HL-60 (cell line): ENCODE measurements at regions not wholly inside any gene's neighbourhood (a gene's known extent, or its start where the extent isn't known, plus 50 kb on each side); places are given as distances from the start of the nearest gene placed in this dataset.

ENCODE experiments used
- CTCF ChIP-seq: IDR thresholded peaks from one replicate; pipeline ENCODE4 v1.5.1; 2011; ENCODE audit warnings: low read length, control low read depth, inconsistent platforms; ENCODE audit not compliant: insufficient read depth
- POLR2AphosphoS5 ChIP-seq: IDR thresholded peaks from 2 replicates; pipeline ENCODE4 v1.6.1; 2012; ENCODE audit warnings: low read depth
- TF ChIP-seq, protein P1 (sequence below): IDR thresholded peaks from 2 replicates; pipeline ENCODE4 v1.6.1; 2012; ENCODE audit warnings: low read depth; ENCODE audit not compliant: insufficient replicate concordance

DNA sequence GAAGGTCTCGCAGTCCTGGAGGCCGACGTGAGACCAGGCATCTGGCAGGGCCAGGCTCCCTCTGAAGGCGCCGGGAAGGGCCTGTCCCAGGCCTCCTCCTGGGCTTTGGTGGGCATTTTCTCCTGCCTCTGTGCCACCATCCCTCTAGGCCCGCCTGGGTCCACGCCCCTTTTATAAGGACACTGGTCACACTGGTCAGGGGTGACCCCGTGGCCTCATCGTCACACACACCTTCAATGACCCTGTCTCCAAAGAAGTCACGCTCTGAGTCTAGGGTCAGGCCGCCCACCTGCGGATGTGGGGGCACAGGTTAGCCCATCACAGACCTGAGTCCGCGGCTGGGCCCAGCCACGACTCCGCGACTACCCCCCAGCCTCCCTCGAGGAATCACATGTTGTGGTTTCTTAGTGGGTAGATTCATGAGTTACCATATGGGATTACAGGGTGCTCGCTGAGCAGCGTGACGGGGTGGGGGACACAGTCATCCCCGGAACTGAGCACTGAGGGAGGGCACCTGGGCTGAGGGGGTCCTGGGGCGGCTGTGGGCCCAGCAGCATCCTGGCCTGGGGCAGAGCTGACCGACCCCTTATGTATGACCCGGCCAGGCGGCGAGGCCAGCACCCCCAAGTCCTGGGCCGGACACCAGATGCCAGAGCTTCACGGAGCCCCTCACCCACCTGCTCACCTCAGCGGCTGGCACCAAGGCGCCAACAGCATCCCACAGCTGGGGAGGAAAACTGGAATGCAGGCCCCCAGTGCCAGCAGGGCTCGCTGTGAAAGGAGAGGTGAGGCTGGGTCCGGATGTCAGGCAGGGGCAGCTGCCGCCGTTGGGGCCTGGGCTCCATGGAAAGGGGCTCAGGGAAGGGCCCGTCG lies 115.9 kb downstream of the DLL1 start:
- TF ChIP-seq CTCF, result no peak
- TF ChIP-seq, protein P1, sequence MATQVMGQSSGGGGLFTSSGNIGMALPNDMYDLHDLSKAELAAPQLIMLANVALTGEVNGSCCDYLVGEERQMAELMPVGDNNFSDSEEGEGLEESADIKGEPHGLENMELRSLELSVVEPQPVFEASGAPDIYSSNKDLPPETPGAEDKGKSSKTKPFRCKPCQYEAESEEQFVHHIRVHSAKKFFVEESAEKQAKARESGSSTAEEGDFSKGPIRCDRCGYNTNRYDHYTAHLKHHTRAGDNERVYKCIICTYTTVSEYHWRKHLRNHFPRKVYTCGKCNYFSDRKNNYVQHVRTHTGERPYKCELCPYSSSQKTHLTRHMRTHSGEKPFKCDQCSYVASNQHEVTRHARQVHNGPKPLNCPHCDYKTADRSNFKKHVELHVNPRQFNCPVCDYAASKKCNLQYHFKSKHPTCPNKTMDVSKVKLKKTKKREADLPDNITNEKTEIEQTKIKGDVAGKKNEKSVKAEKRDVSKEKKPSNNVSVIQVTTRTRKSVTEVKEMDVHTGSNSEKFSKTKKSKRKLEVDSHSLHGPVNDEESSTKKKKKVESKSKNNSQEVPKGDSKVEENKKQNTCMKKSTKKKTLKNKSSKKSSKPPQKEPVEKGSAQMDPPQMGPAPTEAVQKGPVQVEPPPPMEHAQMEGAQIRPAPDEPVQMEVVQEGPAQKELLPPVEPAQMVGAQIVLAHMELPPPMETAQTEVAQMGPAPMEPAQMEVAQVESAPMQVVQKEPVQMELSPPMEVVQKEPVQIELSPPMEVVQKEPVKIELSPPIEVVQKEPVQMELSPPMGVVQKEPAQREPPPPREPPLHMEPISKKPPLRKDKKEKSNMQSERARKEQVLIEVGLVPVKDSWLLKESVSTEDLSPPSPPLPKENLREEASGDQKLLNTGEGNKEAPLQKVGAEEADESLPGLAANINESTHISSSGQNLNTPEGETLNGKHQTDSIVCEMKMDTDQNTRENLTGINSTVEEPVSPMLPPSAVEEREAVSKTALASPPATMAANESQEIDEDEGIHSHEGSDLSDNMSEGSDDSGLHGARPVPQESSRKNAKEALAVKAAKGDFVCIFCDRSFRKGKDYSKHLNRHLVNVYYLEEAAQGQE, result no peak
- no peak for TF ChIP-seq POLR2AphosphoS5
